ENCODE measurements at regions not wholly inside any gene's neighbourhood (a gene's known extent, or its start where the extent isn't known, plus 50 kb on each side); places are given as distances from the start of the nearest gene placed in this dataset.

GRCh38 chr6:132961610-132962009 lies 147.2 kb downstream of the RPS12 start:
- no peak overlapping the region for H2AFZ ChIP-seq (ENCODE audit: low read depth)
- CTCF ChIA-PET: interaction anchor here (0.8 to 2.8 kb wide), 9 partner anchors 10 to 955 kb away, joined by 3 to 38 read pairs (median 10); no protein-coding TSS in a partner anchor
- H4K20me1 ChIP-seq (ENCODE audit: insufficient read depth): no peaks in the 10 kb centered on the region
- no peak for DNase-seq
- H3K79me2 ChIP-seq (ENCODE audit: insufficient read depth): no peaks in the 10 kb centered on the region
- WGBS (ENCODE audit: low lambda C conversion rate): 41% methylated on average over 5 of the region's 5 CpGs
- H3K4me1 ChIP-seq (ENCODE audit: control insufficient read depth in 1 of 2, insufficient read depth in 2 of 2, low read depth in 1 of 2, low read length in 1 of 2): peaks cover 0 to 9% of the 10 kb centered on the region in 2 experiments; a peak in 2 of 4 replicates
- no peak overlapping the region for H3K9ac ChIP-seq
- peaks cover 7% of the 10 kb centered on the region for H3F3A ChIP-seq (replicated peaks; ENCODE audit: insufficient read depth)
- H3K9me3 ChIP-seq: no peaks in the 10 kb centered on the region
- POLR2A ChIA-PET: no interaction called here
- TF ChIP-seq FOXJ3 (CRISPR knock-in tag; IDR thresholded peaks at IDR 0.05) (no peak), RAD21 (IDR thresholded peaks at IDR 0.05; ENCODE audit: low read length) (0 out of 2 replicates have a peak, but pooled peaks have one; percentile 4), ELF1 (IDR thresholded peaks at IDR 0.05) (no peak), CTCF (IDR thresholded peaks at IDR 0.05) (peak; percentile 20; the same call in 1 of the 2 replicates)
- TF ChIP-seq, protein P1, sequence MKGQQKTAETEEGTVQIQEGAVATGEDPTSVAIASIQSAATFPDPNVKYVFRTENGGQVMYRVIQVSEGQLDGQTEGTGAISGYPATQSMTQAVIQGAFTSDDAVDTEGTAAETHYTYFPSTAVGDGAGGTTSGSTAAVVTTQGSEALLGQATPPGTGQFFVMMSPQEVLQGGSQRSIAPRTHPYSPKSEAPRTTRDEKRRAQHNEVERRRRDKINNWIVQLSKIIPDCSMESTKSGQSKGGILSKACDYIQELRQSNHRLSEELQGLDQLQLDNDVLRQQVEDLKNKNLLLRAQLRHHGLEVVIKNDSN (IDR thresholded peaks at IDR 0.05; ENCODE audit: borderline replicate concordance, low read depth): no peak
- H3K4me2 ChIP-seq: no peak overlapping the region
- no peaks in the 10 kb centered on the region for H3K9me2 ChIP-seq
- no peak overlapping the region for H3K4me3 ChIP-seq (ENCODE audit: low read depth in 2 of 2, low read length in 1 of 2)
- no peaks in the 10 kb centered on the region for H3K36me3 ChIP-seq (replicated peaks in 1 of 2; ENCODE audit: control insufficient read depth in 1 of 2, insufficient read depth in 2 of 2, low read length in 1 of 2)
- H3K27ac ChIP-seq (ENCODE audit: low read depth in 2 of 2, low read length in 1 of 2): no peak overlapping the region
- H3K27me3 ChIP-seq (ENCODE audit: insufficient read depth): no peaks in the 10 kb centered on the region

GRCh38 chr6:132962936-132963868 lies 148.8 kb downstream of the RPS12 start:
- no peak overlapping the region for H2AFZ ChIP-seq (ENCODE audit: low read depth)
- H3K27me3 ChIP-seq (ENCODE audit: insufficient read depth): no peaks in the 10 kb centered on the region
- peaks cover 0 to 13% of the 10 kb centered on the region in 2 experiments; a peak in 2 of 4 replicates for H3K4me1 ChIP-seq (ENCODE audit: control insufficient read depth in 1 of 2, insufficient read depth in 2 of 2, low read depth in 1 of 2, low read length in 1 of 2)
- peak; percentile 51 for DNase-seq
- H3K79me2 ChIP-seq (ENCODE audit: insufficient read depth): no peaks in the 10 kb centered on the region
- CTCF ChIA-PET: interaction anchor here (0.6 to 2.8 kb wide), 49 partner anchors 9 to 589 kb away, joined by 3 to 38 read pairs (median 4); no protein-coding TSS in a partner anchor
- H3K9me2 ChIP-seq: no peaks in the 10 kb centered on the region
- WGBS (ENCODE audit: low lambda C conversion rate): 64% methylated on average over 7 of the region's 7 CpGs
- peak overlapping the region in 1 of 2 experiments; percentile 73; a peak in 2 of 4 replicates for H3K27ac ChIP-seq (ENCODE audit: low read depth in 2 of 2, low read length in 1 of 2)
- H3F3A ChIP-seq (replicated peaks; ENCODE audit: insufficient read depth): peaks cover 7% of the 10 kb centered on the region
- no peaks in the 10 kb centered on the region for H3K9me3 ChIP-seq
- POLR2A ChIA-PET: no interaction called here
- no peak for TF ChIP-seq EP300 (IDR thresholded peaks at IDR 0.05; ENCODE audit: borderline replicate concordance in 1 of 2, low read depth in 1 of 2, low read length in 1 of 2)
- peak; percentile 84 for TF ChIP-seq CTCF (IDR thresholded peaks at IDR 0.05)
- TF ChIP-seq RAD21 (IDR thresholded peaks at IDR 0.05; ENCODE audit: low read length): peak; percentile 90
- no peak for TF ChIP-seq NFIC (IDR thresholded peaks at IDR 0.05; ENCODE audit: borderline replicate concordance)
- TF ChIP-seq NRF1 (IDR thresholded peaks at IDR 0.05; ENCODE audit: low read depth, low read length): 0 out of 2 replicates have a peak, but pooled peaks have one; percentile 12
- no peak for TF ChIP-seq TEAD4 (IDR thresholded peaks at IDR 0.05; ENCODE audit: borderline replicate concordance, insufficient read depth)
- peak; percentile 85 for TF ChIP-seq SMC3 (IDR thresholded peaks at IDR 0.05; ENCODE audit: low read depth, low read length)
- no peaks in the 10 kb centered on the region for H4K20me1 ChIP-seq (ENCODE audit: insufficient read depth)
- no peak overlapping the region for H3K4me3 ChIP-seq (ENCODE audit: low read depth in 2 of 2, low read length in 1 of 2)
- H3K9ac ChIP-seq: no peak overlapping the region
- no peaks in the 10 kb centered on the region for H3K36me3 ChIP-seq (replicated peaks in 1 of 2; ENCODE audit: control insufficient read depth in 1 of 2, insufficient read depth in 2 of 2, low read length in 1 of 2)
- H3K4me2 ChIP-seq: no peak overlapping the region

Measured in SK-N-SH (cell line).